ENCODE measurements at regions not wholly inside any gene's neighbourhood (a gene's known extent, or its start where the extent isn't known, plus 50 kb on each side); places are given as distances from the start of the nearest gene placed in this dataset.

GRCh38 chr13:106159295-106160195 is 375.9 kb downstream of the EFNB2 start:
- DNase-seq = no peak

DNA sequence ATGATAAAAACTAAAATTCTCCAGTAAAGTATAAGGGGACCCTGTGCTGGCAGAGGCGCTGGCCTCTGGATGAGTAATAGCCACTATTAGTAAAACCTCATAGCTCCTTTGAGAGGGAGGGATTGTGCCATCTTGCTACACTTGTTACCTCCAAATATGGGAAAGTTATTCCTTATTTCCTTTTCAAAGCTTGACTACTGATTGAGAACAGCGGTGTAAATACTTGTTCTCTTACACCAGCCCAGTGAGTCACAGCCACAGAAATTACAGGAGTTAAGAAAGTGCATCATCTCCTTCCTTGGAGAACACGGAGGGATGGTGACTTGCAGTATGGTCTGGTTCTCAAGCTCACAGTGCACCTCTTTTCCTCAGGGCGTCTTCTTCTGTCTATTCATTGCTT is 379.0 kb downstream of the EFNB2 start:
- no peak for DNase-seq

DNA sequence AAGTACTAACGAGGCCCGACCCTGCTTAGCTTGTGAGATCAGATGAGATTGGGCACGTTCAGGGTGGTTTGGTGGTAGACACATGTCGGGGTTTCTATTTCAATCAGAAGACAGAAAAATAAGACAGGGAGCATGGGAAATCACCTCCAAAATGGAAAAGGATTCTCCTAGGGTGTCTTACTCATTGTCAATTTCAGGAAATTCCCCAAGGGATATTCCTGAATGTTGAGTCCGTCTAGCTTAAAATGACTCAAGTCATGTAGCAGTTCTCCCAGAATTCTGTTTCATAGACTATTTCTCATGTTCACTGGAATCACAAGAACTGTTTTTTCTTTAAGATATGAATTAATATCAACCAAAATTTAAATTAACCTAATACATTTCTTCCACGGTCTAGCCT is 380.1 kb downstream of the EFNB2 start:
- DNase-seq = no peak

GRCh38 chr13:106153876-106154275 is 381.6 kb downstream of the EFNB2 start:
- no peak for DNase-seq

DNA sequence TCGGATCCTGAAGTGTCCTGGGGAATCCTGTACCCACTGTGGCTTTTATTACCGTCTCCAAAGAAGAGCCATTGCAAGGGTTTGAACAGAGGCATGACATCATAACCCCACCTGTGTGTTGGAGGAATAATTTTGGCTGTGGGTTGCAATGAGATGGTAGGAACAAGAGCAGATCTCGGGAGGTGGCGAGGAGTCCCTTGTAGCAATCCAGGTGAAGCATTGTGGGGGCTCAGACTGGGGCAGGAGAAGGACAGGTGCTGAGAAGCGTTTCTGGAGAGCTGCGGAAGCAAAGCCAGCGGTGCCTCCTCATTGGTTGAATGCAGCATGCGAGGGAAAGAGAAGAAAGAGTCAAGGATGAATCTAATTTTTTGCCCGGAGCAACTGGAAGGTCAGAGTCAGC is 382.4 kb downstream of the EFNB2 start:
- no peak for DNase-seq

- DNase-seq = no peak
Observed at GRCh38 chr13:106152047-106152446, 383.4 kb downstream of the EFNB2 start.

DNA sequence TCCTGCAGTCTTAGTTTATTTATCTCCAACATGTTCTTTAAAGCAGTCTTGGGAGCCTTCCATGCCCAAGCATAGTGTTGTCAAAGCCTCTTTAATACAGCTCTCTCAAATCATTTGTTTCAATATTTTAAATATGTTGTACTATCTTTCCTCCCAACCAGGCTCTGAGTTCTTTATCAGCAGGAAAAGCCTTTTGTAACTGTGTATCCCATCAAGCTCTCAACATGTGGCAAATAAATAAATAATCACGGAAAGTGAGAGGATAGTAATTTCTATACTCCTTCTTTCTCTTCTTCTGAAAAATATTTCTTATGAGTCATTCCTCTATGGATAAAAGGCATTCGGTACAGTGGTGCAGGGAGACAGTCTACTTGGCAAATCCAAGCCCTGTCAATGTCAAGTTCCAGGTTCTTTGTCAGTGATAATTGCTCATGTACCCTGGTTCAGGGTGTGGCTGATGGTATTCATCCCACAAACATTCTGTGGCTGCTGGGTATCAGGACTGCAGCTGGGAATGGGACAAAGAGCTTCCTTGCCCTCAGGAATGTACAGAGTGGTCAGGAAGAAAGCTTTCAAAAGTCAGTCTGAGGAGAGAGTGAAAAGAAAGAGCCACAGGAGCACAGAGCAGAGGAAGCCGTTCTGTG is 384.3 kb downstream of the EFNB2 start:
- DNase-seq = no peak

DNA sequence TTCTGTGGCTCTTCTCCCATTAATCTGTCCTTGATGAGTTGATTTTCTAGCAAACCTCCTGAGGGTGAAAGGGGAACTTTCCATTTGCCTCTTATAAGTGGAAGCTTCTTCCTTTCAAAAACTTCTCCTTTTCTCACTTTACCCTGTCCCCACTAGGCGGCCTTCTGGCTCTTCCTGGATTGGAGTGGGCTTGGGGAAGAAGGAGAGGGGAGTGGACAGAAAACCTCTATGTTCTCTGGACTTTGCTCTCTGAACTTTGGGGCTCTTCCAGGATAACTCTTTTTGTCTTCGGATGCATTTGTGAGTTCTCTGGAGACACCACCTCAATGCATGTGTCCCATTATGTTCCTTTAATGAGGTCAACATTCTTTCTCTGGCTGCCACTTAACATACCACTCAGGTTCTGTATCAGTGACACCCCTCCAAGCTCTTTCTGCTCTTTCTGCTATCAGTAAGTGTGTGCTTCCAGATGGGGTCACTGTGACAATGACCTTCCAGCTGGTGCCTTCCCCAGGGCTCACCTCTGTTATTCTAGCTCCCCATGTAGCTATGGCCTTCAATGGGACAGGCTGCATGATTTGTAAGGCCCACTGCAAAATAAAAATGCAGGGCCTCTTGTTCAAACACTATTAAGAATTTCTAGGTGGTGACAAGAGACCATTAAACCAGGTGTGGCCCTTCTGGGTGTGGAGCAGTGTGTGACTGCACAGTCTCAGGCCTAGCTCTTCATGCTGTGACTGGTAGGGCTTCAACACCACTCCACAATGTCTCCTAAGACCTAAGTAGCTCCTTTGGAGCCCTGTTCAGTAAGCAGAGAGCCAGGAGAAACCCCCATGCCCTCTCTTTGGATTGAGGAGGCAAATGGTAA is 389.2 kb downstream of the EFNB2 start:
- DNase-seq = no peak

DNA sequence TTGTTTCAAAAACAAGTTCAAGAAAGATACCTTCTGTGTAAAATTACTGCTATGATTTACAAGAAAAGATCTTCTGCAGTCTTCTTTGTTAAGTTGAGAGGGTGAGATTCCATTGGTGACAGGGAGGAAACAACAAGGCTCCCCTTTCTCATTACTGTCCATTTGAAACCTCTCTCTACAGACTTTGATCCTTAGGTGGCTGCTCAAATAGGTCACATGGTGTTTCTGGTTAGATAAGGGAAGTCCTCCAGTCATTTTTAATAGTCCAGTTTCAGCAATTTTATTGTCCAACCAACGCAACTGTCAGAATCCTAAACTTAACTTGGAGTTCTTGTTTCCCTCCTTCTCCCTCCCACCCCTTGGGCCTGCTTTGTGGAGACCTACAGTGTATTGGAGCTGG is 390.4 kb downstream of the EFNB2 start:
- DNase-seq = no peak

DNA sequence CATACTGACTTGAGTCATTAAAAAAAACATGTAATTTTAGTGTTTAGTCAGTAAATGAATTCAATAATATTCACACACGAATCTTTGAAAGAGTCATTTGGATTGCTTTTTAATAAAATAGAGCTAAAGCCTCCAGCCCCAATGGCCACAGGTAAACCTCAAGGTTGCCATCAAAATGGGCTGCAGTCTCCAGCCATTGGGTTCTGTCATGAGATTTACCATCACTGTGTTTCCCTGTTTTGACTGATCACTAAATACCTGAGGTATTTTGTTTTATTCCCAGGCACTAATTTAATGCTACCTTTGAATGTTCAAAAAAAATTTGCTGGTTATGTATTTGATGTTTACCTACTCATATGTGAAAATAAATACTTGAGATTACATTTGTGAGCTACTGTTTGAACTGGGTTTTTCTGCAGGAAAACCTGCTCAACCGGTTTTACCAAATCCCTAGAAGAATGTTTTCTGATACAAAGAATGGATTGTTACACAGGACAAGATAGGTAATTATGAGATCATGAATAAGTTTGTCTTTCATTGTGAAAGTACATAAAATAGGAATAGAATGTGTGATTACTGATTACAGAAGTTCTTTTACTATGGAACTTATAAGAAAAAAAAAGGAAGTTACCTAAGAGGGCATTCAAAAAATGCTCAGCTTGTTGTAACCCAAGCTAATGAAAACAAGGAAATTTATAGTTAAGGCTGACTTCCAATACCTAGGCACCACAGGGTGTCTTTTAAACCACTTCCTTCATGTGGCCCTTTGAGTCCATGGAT is 391.3 kb downstream of the EFNB2 start:
- DNase-seq = no peak

DNA sequence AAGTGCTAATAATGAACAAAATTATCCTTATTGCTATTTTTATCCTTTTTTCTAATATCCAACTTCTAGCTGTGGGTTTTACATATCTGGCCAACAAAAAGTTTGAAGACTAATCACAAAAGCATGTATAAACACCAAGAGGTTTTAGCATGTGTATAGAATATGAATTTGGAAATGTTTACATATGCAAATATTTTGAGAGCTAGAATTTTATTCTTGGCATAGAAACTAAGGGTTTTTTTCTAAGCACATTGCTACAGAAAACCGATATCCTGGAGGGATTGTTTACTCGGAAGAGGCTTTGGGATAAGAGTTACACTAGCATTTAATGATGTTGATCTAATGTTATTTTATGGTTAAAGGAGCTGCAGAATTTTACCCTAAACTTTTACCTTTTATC is 392.1 kb downstream of the EFNB2 start:
- DNase-seq = no peak

DNA sequence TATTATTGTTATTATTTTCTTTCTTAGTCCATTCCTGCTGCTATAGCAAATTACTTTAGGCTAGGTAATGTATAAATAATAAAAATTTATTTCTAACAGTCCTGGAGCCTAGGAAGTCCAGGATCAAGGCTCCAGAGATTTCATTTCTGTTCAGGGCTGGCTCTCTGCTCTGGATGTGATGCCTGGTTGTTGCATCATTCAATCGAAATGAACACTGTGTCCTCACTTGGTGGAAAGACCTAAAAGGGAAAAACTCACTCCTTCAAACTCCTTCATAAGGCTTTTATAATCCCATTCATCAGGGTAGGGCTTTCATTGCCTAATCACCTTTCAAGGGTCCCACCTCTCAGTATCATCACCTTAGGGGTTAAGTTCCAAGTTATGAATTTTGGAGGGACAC is 395.0 kb downstream of the EFNB2 start:
- DNase-seq = no peak

DNA sequence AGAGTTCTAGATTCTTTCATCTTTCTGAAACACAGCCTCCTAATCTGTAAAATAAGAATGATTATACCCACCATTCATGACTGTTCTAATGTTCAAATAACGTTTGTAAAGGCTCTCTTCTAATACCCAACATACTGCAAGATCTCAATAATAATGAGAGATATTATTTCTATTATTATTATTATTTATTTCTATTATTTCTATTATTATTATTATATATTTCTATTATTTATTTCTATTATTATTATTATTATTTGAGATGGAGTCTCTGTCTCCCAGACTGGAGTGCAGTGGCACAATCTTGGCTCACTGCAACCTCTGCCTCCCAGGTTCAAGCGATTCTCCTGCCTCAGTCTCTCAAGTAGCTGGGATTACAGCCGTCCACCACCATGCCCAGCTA is 395.5 kb downstream of the EFNB2 start:
- DNase-seq = no peak

DNA sequence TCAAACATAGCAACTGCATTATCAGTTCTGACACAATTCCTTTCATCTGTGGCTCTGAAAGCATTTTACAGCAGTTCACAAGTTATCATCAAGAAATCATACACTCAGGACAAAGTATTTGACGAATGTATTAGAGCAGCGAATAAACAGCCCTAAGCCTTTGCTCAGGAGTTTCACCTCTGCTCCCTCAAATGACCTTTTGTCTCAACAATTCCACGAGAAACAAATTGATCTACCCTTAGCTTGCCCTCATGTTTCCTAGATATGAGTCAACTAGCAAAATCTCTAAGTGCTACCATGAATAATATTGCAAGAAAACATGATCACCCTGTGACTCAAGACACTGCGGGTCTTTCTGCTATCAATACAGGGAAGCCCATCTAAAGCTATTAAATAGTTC is 396.1 kb downstream of the EFNB2 start:
- DNase-seq = no peak

DNA sequence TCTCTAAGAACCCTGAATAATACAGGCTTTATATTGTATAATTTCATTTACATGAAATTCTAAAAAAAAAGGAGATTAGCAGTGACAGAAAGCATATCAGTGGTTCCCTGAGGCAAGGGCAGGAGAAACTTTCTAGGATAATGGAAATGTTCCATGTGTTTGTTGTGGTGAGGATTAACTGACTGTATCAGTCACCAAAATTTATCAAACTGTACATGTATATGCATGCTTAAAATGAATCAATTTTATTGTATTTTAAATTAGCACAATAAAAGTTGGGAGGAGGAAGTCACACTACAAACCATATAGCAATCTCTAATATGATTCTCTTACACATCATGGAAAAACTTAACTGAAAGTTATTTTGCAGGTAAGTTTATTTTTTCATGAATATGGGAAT is 396.8 kb downstream of the EFNB2 start:
- DNase-seq = no peak

GRCh38 chr13:106133025-106133424 is 402.4 kb downstream of the EFNB2 start:
- DNase-seq = no peak

GRCh38 chr13:106132216-106132615 is 403.2 kb downstream of the EFNB2 start:
- DNase-seq = no peak

DNA sequence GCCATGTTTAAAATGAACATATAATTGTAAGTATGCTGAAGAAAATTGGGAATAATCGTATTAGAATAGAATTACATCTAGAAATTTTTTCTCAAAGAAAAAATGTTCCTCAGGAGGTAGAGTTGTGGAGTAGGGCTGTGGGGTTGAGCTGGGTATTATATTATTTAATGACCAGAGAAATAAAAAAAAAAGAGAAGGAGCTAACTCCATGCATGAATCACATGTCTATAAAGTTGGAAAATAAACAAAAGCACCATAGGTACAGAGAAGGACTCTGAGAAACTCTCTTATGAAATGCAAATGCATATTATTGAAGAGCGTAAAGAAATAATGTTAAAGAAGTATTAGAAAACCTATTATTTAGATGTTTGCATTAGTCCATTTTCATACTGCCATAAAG is 405.5 kb downstream of the EFNB2 start:
- DNase-seq = no peak

- DNase-seq = no peak
Observed at GRCh38 chr13:106129273-106129672, 406.2 kb downstream of the EFNB2 start.

GRCh38 chr13:106122234-106122633 is 413.2 kb downstream of the EFNB2 start:
- DNase-seq = no peak

GRCh38 chr13:106121173-106121754 is 414.2 kb downstream of the EFNB2 start:
- no peak for DNase-seq

GRCh38 chr13:106118996-106119395 is 416.5 kb downstream of the EFNB2 start:
- DNase-seq = no peak
